Vagina (tissue), 2 donors: ENCODE measurements at regions not wholly inside any gene's neighbourhood (a gene's known extent, or its start where the extent isn't known, plus 50 kb on each side); places are given as distances from the start of the nearest gene placed in this dataset.

ENCODE experiments used
- DNase-seq, 2 donors: peaks; one replicate each; pipeline ENCODE4 v3.0.0-alpha.2; 2017; ENCODE audit errors: extremely low spot score in 2 of 2
- H3K27ac ChIP-seq: fragments of 200-600 bp; sonication (generic); one replicate; pipeline ENCODE4 v1.5.1; 2019
- H3K27me3 ChIP-seq: fragments of 200-600 bp; sonication (generic); one replicate; pipeline ENCODE4 v1.5.1; 2019
- H3K36me3 ChIP-seq, 2 donors: fragments of 200-600 bp; sonication (generic); one replicate each; pipeline ENCODE4 v1.5.1; 2017 to 2019
- H3K4me1 ChIP-seq: fragments of 200-600 bp; sonication (generic); one replicate; pipeline ENCODE4 v1.5.1; 2019
- H3K4me3 ChIP-seq, 2 donors: fragments of 200-600 bp; sonication (generic); 1 replicate in 1 of 2; 2 replicates in 1 of 2; pipeline ENCODE4 v1.5.1; 2016 to 2019
- H3K9me3 ChIP-seq: fragments of 200-600 bp; sonication (generic); one replicate; pipeline ENCODE4 v1.5.1; 2019
- CTCF ChIP-seq, 3 experiments: fragments of 450-650 bp in 2 of 3; fragments of 200-600 bp in 1 of 3; sonication (generic) in 1 of 3; IDR thresholded peaks; one replicate each; pipeline ENCODE4 v1.5.1; 2017 to 2019; ENCODE audit warnings: antibody characterized with exemption in 3 of 3, mild to moderate bottlenecking in 2 of 3, moderate library complexity in 2 of 3
- POLR2A ChIP-seq, 2 donors: fragments of 450-650 bp; IDR thresholded peaks; one replicate each; pipeline ENCODE4 v1.6.1; 2017; ENCODE audit warnings: antibody characterized with exemption in 2 of 2, mild to moderate bottlenecking in 2 of 2, moderate library complexity in 2 of 2
- POLR2AphosphoS5 ChIP-seq, 2 donors: sonication (generic); formaldehyde crosslinking; IDR thresholded peaks; one replicate each; pipeline ENCODE4 v1.9.0; 2017; ENCODE audit warnings: antibody characterized with exemption in 2 of 2, mild to moderate bottlenecking in 2 of 2, low read depth in 1 of 2; ENCODE audit not compliant: insufficient read depth in 1 of 2
- intact Hi-C: fragments of 100-400 bp; cut with DNase I; formaldehyde crosslinking; loops from one replicate; pipeline ENCODE4 v1.15.1; 2023

GRCh38 chr12:93048656-93049055, 119.6 kb upstream of the EEA1 start:
- no peak for TF ChIP-seq POLR2AphosphoS5 (IDR thresholded peaks at IDR 0.05; ENCODE audit: insufficient read depth in 1 of 2, low read depth in 1 of 2)
- TF ChIP-seq POLR2A (IDR thresholded peaks at IDR 0.05): no peak
- no peak for TF ChIP-seq CTCF (IDR thresholded peaks at IDR 0.05)
- Histone ChIP-seq H3K9me3 (no peaks in the 10 kb centered on the region), H3K4me3 (no peak overlapping the region), H3K27me3 (no peaks in the 10 kb centered on the region), H3K4me1 (no peaks in the 10 kb centered on the region), H3K36me3 (no peaks in the 10 kb centered on the region), H3K27ac (no peak overlapping the region)
- DNase-seq: no peak
- intact Hi-C loops: no loop called here

- Histone ChIP-seq H3K9me3 (no peaks in the 10 kb centered on the region), H3K4me1 (no peaks in the 10 kb centered on the region), H3K36me3 (no peaks in the 10 kb centered on the region), H3K27ac (no peak overlapping the region), H3K4me3 (no peak overlapping the region), H3K27me3 (no peaks in the 10 kb centered on the region)
- intact Hi-C loops: no loop called here
- no peak for DNase-seq
- TF ChIP-seq POLR2AphosphoS5 (IDR thresholded peaks at IDR 0.05; ENCODE audit: insufficient read depth in 1 of 2, low read depth in 1 of 2) (no peak), POLR2A (IDR thresholded peaks at IDR 0.05) (no peak), CTCF (IDR thresholded peaks at IDR 0.05) (no peak)
Measured at GRCh38 chr12:93050026-93050747, 121.1 kb upstream of the EEA1 start.

- no peak for DNase-seq
- no peaks in the 10 kb centered on the region for H3K36me3 ChIP-seq
- no peaks in the 10 kb centered on the region for H3K27me3 ChIP-seq
- no peaks in the 10 kb centered on the region for H3K9me3 ChIP-seq
- H3K27ac ChIP-seq: no peak overlapping the region
- H3K4me1 ChIP-seq: no peaks in the 10 kb centered on the region
- intact Hi-C loops: no loop called here
- TF ChIP-seq POLR2A (IDR thresholded peaks at IDR 0.05): no peak
- no peak for TF ChIP-seq POLR2AphosphoS5 (IDR thresholded peaks at IDR 0.05; ENCODE audit: insufficient read depth in 1 of 2, low read depth in 1 of 2)
- no peak for TF ChIP-seq CTCF (IDR thresholded peaks at IDR 0.05)
- H3K4me3 ChIP-seq: no peak overlapping the region
Measured at GRCh38 chr12:93050748-93051081, 121.6 kb upstream of the EEA1 start.

- H3K36me3 ChIP-seq: no peaks in the 10 kb centered on the region
- no peaks in the 10 kb centered on the region for H3K4me1 ChIP-seq
- no peaks in the 10 kb centered on the region for H3K9me3 ChIP-seq
- intact Hi-C loops: no loop called here
- TF ChIP-seq CTCF (IDR thresholded peaks at IDR 0.05): no peak
- H3K27me3 ChIP-seq: no peaks in the 10 kb centered on the region
- DNase-seq: no peak
- H3K27ac ChIP-seq: no peak overlapping the region
- H3K4me3 ChIP-seq: no peak overlapping the region
Measured at GRCh38 chr12:93054021-93054420, 124.9 kb upstream of the EEA1 start.

- no peak for DNase-seq
- H3K9me3 ChIP-seq: no peaks in the 10 kb centered on the region
Measured at GRCh38 chr12:93055221-93055620, 126.1 kb upstream of the EEA1 start.

More at GRCh38 chr12:93055221-93055620, 126.1 kb upstream of the EEA1 start:
- intact Hi-C loops: no loop called here
- Histone ChIP-seq H3K4me1 (peaks cover 3% of the 10 kb centered on the region), H3K27ac (no peak overlapping the region), H3K36me3 (no peaks in the 10 kb centered on the region), H3K4me3 (no peak overlapping the region), H3K27me3 (no peaks in the 10 kb centered on the region)
- TF ChIP-seq POLR2AphosphoS5 (IDR thresholded peaks at IDR 0.05; ENCODE audit: insufficient read depth in 1 of 2, low read depth in 1 of 2) (no peak), POLR2A (IDR thresholded peaks at IDR 0.05) (no peak), CTCF (IDR thresholded peaks at IDR 0.05) (no peak)
